ENCODE measurements at regions not wholly inside any gene's neighbourhood (a gene's known extent, or its start where the extent isn't known, plus 50 kb on each side); places are given as distances from the start of the nearest gene placed in this dataset.
A peak's percentile ranks its signal among the peaks of the same experiment; 100 is the strongest.

- CTCF ChIA-PET (ENCODE audit: low intra/inter-chr PET ratio, low total read pairs), result no interaction called here
- FAIRE-seq, result peak; percentile 51
- in situ Hi-C loops (cut with HindIII; ENCODE audit: extremely low pct_ligation_motif_present, low pct_unique_long_range_greater_than_20kb), result no loop called here
- no peaks in the 10 kb centered on the region for H3K36me3 ChIP-seq (replicated peaks in 1 of 2; ENCODE audit: control insufficient read depth in 1 of 2, insufficient read depth in 2 of 2, low read length in 2 of 2)
- no peaks in the 10 kb centered on the region for H3K4me1 ChIP-seq (ENCODE audit: insufficient read depth, low read length)
- intact Hi-C loops (cut with micrococcal nuclease; ENCODE audit: unreplicated experiment), result no loop called here
- BruUV-seq (replicated peaks), result no TSS peak
- H3K4me3 ChIP-seq (replicated peaks in 1 of 3; ENCODE audit: insufficient read depth in 1 of 3, low read depth in 2 of 3, low read length in 3 of 3), result no peak overlapping the region
- DNase-seq (ENCODE audit: low spot score), result no peak
- whole genome bisulfite sequencing (ENCODE audit: low lambda C conversion rate), result 98% methylated on average over 3 of the region's 3 CpGs
- no peaks in the 10 kb centered on the region for H3K9me3 ChIP-seq (ENCODE audit: low read length)
- no peaks in the 10 kb centered on the region for H4K20me1 ChIP-seq (ENCODE audit: insufficient read depth, low read length)
- H3K4me2 ChIP-seq (ENCODE audit: low read depth, low read length), result no peak overlapping the region
- no peak overlapping the region for H3K9ac ChIP-seq (ENCODE audit: insufficient read depth, low read depth, low read length)
- TF ChIP-seq DMAP1 (CRISPR knock-in tag; IDR thresholded peaks at IDR 0.05), result no peak
- TF ChIP-seq ZNF30 (CRISPR knock-in tag; IDR thresholded peaks at IDR 0.05), result no peak
- no peak for TF ChIP-seq XBP1 (CRISPR knock-in tag; IDR thresholded peaks at IDR 0.05)
- TF ChIP-seq AHR (CRISPR knock-in tag; IDR thresholded peaks at IDR 0.05), result no peak
- TF ChIP-seq PCBP2 (optimal IDR thresholded peaks at IDR 0.05; ENCODE audit: low read depth, low read length, poor library complexity, severe bottlenecking), result no peak
- ATAC-seq, result no peak
- POLR2A ChIA-PET, result no interaction called here
- H3K27me3 ChIP-seq (ENCODE audit: control insufficient read depth in 1 of 2, insufficient read depth in 2 of 2, low read length in 2 of 2), result no peaks in the 10 kb centered on the region
- no peak overlapping the region for H3K27ac ChIP-seq (ENCODE audit: extremely low read length, insufficient read depth, low read length)
- H3K79me2 ChIP-seq (ENCODE audit: insufficient read depth, low read length), result no peaks in the 10 kb centered on the region
- no peak overlapping the region for H2AFZ ChIP-seq (ENCODE audit: low read length)
These were observed 151.0 kb downstream of the MREG start for GRCh38 chr2:215862351-215862771.

DNA sequence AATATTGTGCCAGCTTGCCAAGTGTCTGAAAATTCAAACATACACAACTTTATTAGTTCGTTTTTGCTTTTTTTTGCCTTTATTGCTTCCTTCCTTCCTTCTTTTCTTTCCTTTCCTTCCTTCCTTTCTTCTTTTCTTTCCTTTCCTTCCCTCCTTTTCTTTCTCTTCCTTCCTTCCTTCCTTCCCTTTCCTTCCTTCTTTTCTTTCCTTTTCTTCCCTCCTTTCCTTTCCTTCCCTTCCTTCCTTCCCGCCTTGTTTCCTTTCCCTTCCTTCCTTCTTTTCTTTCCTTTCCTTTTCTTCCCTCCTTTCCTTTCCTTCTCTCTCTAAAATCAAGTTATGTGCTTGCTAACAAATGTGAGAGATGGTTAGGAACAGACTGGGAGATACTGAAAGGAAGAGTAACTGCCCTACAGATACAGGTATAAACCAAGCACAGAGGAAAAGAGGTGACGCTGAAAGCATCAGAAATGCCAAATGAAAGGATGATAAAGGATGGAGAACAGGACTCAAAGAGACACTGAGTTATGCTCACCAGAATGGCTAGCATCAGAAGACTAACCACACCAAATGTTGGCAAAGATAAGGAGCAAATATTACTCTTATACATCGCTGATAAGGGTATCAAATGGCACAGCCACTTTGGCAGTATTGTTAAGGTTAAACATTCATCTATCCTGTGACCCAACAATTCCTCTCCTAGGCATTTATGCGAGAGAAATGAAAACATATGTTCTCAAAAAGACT is 151.6 kb downstream of the MREG start:
- no peaks in the 10 kb centered on the region for H3K4me1 ChIP-seq (ENCODE audit: insufficient read depth, low read length)
- CTCF ChIA-PET (ENCODE audit: low intra/inter-chr PET ratio, low total read pairs), result no interaction called here
- no peaks in the 10 kb centered on the region for H3K79me2 ChIP-seq (ENCODE audit: insufficient read depth, low read length)
- H3K9me3 ChIP-seq (ENCODE audit: low read length), result no peaks in the 10 kb centered on the region
- no peak overlapping the region for H3K4me2 ChIP-seq (ENCODE audit: low read depth, low read length)
- DNase-seq (ENCODE audit: low spot score) (no peak), FAIRE-seq (peak; percentile 21), ATAC-seq (no peak)
- intact Hi-C loops (cut with micrococcal nuclease; ENCODE audit: unreplicated experiment), result no loop called here
- no peaks in the 10 kb centered on the region for H3K36me3 ChIP-seq (replicated peaks in 1 of 2; ENCODE audit: control insufficient read depth in 1 of 2, insufficient read depth in 2 of 2, low read length in 2 of 2)
- no peaks in the 10 kb centered on the region for H3K27me3 ChIP-seq (ENCODE audit: control insufficient read depth in 1 of 2, insufficient read depth in 2 of 2, low read length in 2 of 2)
- no peak overlapping the region for H3K27ac ChIP-seq (ENCODE audit: extremely low read length, insufficient read depth, low read length)
- WGBS (ENCODE audit: low lambda C conversion rate), result 81% methylated on average over 5 of the region's 5 CpGs
- POLR2A ChIA-PET, result no interaction called here
- H4K20me1 ChIP-seq (ENCODE audit: insufficient read depth, low read length), result no peaks in the 10 kb centered on the region
- in situ Hi-C loops (cut with HindIII; ENCODE audit: extremely low pct_ligation_motif_present, low pct_unique_long_range_greater_than_20kb), result no loop called here
- no TSS peak for BruUV-seq (replicated peaks)
- H2AFZ ChIP-seq (ENCODE audit: low read length), result no peak overlapping the region
- no peak overlapping the region for H3K4me3 ChIP-seq (replicated peaks in 1 of 3; ENCODE audit: insufficient read depth in 1 of 3, low read depth in 2 of 3, low read length in 3 of 3)
- no peak overlapping the region for H3K9ac ChIP-seq (ENCODE audit: insufficient read depth, low read depth, low read length)
- TF ChIP-seq LCORL (IDR thresholded peaks at IDR 0.05) (0 out of 2 replicates have a peak, but pooled peaks have one; percentile 15), LCORL (CRISPR knock-in tag; IDR thresholded peaks at IDR 0.05) (no peak), ZNF512 (CRISPR knock-in tag; IDR thresholded peaks at IDR 0.05) (peak; percentile 83; the same call in 1 of the 2 replicates), POLR2G (IDR thresholded peaks at IDR 0.05; ENCODE audit: low read depth, low read length) (no peak), YEATS2 (CRISPR knock-in tag; IDR thresholded peaks at IDR 0.05; ENCODE audit: borderline replicate concordance) (no peak), IKZF1 (IDR thresholded peaks at IDR 0.05) (0 out of 2 replicates have a peak, but pooled peaks have one; percentile 16), SRSF9 (IDR thresholded peaks at IDR 0.05; ENCODE audit: borderline replicate concordance, insufficient read depth, low read depth, low read length, poor library complexity, severe bottlenecking) (peak; percentile 82), ARNT (IDR thresholded peaks at IDR 0.05) (no peak), ZNF30 (CRISPR knock-in tag; IDR thresholded peaks at IDR 0.05) (no peak), ZNF747 (CRISPR knock-in tag; IDR thresholded peaks at IDR 0.05; ENCODE audit: borderline replicate concordance) (no peak)
- TF ChIP-seq, protein P1, sequence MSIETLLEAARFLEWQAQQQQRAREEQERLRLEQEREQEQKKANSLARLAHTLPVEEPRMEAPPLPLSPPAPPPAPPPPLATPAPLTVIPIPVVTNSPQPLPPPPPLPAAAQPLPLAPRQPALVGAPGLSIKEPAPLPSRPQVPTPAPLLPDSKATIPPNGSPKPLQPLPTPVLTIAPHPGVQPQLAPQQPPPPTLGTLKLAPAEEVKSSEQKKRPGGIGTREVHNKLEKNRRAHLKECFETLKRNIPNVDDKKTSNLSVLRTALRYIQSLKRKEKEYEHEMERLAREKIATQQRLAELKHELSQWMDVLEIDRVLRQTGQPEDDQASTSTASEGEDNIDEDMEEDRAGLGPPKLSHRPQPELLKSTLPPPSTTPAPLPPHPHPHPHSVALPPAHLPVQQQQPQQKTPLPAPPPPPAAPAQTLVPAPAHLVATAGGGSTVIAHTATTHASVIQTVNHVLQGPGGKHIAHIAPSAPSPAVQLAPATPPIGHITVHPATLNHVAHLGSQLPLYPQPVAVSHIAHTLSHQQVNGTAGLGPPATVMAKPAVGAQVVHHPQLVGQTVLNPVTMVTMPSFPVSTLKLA (IDR thresholded peaks at IDR 0.05), result 0 out of 2 replicates have a peak, but pooled peaks have one; percentile 3

Data from HepG2 (cell line).